ENCODE measurements at regions not wholly inside any gene's neighbourhood (a gene's known extent, or its start where the extent isn't known, plus 50 kb on each side); places are given as distances from the start of the nearest gene placed in this dataset.

GRCh38 chr14:83632375-83632774 lies 1897.6 kb upstream of the FLRT2 start:
- TF ChIP-seq CTCF (IDR thresholded peaks at IDR 0.05) (no peak), ZFX (IDR thresholded peaks at IDR 0.05; ENCODE audit: borderline replicate concordance) (no peak)
- no peak overlapping the region for H3K27ac ChIP-seq

GRCh38 chr14:83638748-83639504 lies 1891.0 kb upstream of the FLRT2 start:
- TF ChIP-seq ZFX (IDR thresholded peaks at IDR 0.05; ENCODE audit: borderline replicate concordance) = no peak
- TF ChIP-seq CTCF (IDR thresholded peaks at IDR 0.05) = no peak
- peak overlapping the region; percentile 61 for H3K27ac ChIP-seq

DNA sequence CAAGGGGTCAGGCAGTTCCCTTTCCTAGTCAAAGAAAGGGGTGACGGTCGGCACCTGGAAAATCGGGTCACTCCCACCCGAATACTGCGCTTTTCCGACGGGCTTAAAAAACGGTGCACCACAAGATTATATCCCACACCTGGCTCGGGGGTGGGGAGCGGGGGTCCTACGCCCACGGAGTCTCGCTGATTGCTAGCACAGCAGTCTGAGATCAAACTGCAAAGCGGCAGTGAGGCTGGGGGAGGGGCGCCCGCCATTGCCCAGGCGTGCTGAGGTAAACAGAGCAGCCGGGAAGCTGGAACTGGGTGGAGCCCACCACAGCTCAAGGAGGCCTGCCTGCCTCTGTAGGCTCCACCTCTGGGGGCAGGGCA lies 1890.5 kb upstream of the FLRT2 start:
- peak overlapping the region; percentile 61 for H3K27ac ChIP-seq

GRCh38 chr14:83646228-83646627 lies 1883.7 kb upstream of the FLRT2 start:
- H3K27ac ChIP-seq = no peak overlapping the region
- TF ChIP-seq ZFX (IDR thresholded peaks at IDR 0.05; ENCODE audit: borderline replicate concordance) (no peak), CTCF (IDR thresholded peaks at IDR 0.05) (no peak)

- TF ChIP-seq ZFX (IDR thresholded peaks at IDR 0.05; ENCODE audit: borderline replicate concordance) (no peak), CTCF (IDR thresholded peaks at IDR 0.05) (no peak)
These were observed 1869.3 kb upstream of the FLRT2 start for GRCh38 chr14:83660597-83660996.

GRCh38 chr14:83664389-83664788 lies 1865.6 kb upstream of the FLRT2 start:
- TF ChIP-seq CTCF (IDR thresholded peaks at IDR 0.05) (no peak), ZFX (IDR thresholded peaks at IDR 0.05; ENCODE audit: borderline replicate concordance) (no peak)
- H3K27ac ChIP-seq = no peak overlapping the region

More at GRCh38 chr14:83660597-83660996, 1869.3 kb upstream of the FLRT2 start:
- no peak overlapping the region for H3K27ac ChIP-seq

DNA sequence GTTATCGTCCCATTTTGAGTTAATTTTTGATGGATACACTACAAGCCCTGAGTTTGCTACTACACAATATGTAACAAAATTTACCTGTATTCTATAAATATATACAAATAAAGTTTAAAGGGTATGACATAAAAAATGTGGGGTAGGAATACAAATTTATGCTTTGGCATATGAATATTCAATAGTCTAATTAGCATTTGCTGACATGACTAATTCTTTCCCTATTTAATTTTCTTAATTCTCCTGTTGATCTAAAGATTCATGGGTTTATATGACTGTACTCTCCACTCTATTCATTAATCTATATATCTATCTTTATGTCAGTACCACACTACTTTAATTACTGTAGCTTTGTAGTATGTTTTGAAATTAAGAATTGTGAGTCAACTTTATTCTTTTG lies 1840.7 kb upstream of the FLRT2 start:
- no peak overlapping the region for H3K27ac ChIP-seq
- TF ChIP-seq CTCF (IDR thresholded peaks at IDR 0.05) (no peak), ZFX (IDR thresholded peaks at IDR 0.05; ENCODE audit: borderline replicate concordance) (no peak)

DNA sequence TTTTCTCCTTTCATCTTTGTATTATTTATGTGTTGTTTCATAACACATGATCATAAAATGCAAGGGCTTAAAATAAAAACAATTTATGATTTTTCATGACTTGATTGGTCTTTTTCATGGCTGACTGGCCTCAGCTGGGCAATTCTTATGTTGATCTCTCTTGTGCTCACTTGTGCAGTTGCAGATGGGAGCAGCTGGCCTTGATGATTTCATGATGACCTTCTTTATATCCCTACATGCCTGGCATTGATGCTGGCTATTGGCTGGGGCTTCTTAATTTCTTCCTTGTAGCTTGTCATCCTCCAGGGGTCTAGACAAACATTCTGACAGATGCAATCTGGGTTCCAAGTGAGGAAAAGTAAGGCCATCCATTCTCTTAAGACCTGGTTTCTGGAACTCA lies 1832.8 kb upstream of the FLRT2 start:
- no peak for TF ChIP-seq CTCF (IDR thresholded peaks at IDR 0.05)
- no peak for TF ChIP-seq ZFX (IDR thresholded peaks at IDR 0.05; ENCODE audit: borderline replicate concordance)
- H3K27ac ChIP-seq = no peak overlapping the region

Data from 22Rv1 (cell line).